Retinal pigment epithelial cell (primary cell): ENCODE measurements at regions not wholly inside any gene's neighbourhood (a gene's known extent, or its start where the extent isn't known, plus 50 kb on each side); places are given as distances from the start of the nearest gene placed in this dataset.

ENCODE experiments used
- DNase-seq: peaks from one replicate; pipeline ENCODE4 v3.0.0-alpha.2; 2010; ENCODE audit warnings: low read depth
- H3K4me3 ChIP-seq: 2 replicates; pipeline ENCODE4 v1.5.1; 2011; ENCODE audit warnings: mild to moderate bottlenecking, low read length, control low read depth, moderate library complexity
- TF ChIP-seq, protein P1 (sequence below): conservative IDR thresholded peaks from 2 replicates; pipeline ENCODE4 v1.5.1; 2011; ENCODE audit warnings: low read depth, low read length, control low read depth, inconsistent platforms

DNA sequence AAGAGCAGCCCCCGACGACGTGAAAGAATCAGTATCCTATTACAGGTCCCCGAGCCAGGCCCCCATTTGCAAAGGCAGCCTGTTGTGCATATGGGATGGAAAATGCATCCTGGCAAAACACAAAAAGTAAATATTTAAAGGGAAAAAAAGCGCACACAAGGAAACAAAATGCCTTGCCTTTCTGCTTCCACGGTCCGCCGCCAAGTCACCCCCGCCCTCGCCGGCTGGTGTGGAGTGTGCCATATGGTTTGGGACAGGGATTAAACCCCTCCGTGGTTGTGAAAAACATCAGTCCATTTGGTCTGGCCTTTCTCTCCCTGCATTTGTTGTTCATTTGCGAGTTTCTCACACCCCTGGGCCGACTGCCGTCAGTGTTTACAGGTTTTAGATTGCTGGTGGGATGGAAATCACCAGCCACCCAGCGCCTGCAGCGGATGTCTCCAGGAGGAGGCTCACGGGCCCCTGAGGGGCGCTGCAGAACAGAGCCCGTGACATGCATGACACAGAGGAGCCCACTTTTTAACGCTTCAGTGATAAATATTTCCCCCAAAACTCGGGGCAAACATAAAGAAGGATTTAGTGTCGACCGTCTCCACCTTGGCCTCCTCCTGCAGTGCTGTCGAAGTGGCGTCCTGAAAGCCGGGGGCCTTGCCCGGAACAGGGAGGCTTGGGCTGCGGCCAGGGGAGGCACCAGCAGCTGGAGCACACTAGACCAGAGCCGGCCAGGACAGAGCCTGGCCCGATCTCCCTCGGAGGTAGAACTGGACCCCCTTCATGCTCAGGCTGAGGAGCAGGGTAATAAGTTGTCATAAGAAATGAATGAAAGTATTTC lies 161.5 kb downstream of the HSD17B3 start:
- no peak overlapping the region for H3K4me3 ChIP-seq
- DNase-seq = no peak
- TF ChIP-seq, protein P1, sequence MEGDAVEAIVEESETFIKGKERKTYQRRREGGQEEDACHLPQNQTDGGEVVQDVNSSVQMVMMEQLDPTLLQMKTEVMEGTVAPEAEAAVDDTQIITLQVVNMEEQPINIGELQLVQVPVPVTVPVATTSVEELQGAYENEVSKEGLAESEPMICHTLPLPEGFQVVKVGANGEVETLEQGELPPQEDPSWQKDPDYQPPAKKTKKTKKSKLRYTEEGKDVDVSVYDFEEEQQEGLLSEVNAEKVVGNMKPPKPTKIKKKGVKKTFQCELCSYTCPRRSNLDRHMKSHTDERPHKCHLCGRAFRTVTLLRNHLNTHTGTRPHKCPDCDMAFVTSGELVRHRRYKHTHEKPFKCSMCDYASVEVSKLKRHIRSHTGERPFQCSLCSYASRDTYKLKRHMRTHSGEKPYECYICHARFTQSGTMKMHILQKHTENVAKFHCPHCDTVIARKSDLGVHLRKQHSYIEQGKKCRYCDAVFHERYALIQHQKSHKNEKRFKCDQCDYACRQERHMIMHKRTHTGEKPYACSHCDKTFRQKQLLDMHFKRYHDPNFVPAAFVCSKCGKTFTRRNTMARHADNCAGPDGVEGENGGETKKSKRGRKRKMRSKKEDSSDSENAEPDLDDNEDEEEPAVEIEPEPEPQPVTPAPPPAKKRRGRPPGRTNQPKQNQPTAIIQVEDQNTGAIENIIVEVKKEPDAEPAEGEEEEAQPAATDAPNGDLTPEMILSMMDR = no peak

DNA sequence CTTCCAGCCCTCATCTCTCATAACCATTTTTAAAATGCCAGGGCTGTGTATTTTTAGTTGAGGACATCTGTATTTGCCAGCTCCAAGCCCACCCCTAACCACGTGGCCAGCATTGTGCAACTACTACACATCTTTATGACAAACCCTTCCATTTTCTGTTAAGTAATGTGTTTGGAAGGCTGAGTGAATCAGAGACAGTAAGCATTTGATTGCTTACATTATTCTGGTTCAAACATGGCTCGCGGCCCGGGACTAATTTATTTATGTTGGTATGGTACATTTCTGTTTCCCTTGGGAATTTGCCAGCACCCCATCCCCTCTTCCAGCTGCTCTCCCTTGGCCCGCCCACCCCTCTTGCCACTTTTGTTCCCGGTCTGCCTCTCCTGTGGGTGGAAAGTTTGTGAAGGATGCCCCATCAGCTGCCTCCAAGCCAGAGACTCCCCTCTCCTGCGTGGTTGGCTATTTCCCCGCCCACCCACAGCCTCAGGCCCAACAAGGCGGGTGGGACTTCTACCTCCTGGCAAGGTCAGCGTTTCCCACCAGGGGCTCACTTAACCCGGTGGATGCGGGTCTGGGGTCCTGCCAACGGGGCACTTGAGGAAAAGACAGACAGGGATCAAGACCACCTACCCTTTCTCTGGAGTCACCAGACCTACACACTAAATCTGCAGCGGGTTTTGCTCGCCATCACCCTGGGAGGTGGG lies 162.2 kb downstream of the HSD17B3 start:
- no peak overlapping the region for H3K4me3 ChIP-seq
- no peak for DNase-seq
- TF ChIP-seq, protein P1 = no peak

DNA sequence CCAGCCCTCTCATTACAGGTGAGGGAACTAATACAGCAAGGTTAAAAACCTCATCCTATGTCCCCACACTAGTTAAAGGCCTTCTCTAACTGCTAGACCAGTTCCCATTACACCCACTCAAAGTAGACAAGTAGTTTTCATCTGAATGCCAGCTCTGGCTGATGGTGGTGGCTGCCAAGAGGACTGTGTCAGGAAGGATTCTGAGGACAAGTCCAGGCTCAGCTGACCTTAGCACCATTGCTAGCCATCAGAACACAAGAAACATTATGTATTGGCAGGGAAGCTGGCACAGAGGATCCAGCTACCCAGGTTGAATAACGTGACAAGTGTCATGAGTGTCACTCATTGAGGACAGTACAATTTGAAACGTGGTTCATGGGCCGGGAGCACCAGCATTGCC lies 163.4 kb downstream of the HSD17B3 start:
- no peak for DNase-seq
- no peak overlapping the region for H3K4me3 ChIP-seq
- TF ChIP-seq, protein P1 = no peak

DNA sequence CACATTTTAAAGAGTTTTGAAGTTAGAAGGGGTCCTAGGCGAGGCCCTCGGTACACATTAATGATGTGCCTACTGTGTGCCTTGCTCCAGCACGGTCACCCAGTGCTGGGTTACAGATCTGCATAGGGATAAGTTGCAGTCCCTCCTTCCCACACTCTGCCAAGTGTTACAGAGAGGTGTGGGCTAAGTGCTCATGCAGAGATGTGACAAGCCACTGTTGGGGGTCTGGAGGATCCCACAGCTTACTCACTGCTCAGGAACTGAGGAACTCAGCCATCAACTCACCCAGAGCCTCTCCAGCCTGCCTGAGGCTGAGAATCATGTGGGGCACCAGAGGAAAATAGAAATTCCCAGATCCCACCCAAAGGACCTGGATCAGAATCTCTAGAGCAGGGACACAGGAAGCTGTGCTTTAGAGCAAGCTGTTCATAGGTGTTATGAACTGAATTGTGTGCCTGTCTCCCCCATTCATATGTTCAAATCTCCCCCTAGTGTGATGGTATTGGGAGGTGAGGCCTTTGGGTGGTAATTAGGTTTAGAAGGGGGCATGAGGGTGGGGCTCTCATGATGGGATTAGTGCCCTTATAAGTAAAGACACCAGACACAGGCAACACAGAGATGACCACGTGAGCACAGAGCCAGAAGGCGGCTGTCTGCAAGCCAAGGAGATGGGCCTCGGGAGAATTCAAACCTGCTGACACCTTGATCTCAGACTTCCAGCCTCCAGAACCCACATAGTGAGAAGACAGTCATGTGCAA lies 164.1 kb downstream of the HSD17B3 start:
- TF ChIP-seq, protein P1 = no peak
- no peak for DNase-seq
- no peak overlapping the region for H3K4me3 ChIP-seq

DNA sequence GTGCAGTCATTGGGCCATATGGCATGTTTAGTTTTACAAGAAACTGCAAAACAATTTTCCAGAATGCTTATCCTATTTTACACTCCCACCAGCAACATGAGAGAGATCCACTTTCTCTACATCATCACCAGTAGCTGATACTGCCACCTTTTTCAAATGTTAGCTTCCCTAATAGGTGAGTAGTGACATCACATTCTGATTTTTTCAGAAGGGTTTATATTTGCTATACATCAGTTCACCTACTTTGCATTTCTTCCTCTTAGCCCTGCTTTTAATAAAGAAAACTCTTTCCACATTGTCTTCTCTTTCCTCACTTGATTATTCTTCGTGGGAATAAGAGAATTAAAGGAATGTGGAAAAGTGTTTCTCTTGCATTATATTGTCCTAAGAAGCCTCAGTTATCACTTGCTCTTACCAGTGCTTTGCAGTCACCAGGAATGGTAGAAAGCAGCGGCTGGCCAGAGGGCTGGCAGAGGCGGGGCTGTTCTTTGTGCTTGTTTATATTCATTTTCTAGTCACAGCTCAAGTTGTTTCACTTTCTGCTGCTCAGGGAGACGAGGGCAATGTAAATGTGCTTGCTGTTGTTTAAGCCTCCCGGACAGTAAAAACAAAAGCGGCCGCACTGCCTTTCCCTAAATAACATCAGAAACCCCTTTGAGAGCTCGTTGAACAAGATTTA lies 164.8 kb downstream of the HSD17B3 start:
- TF ChIP-seq, protein P1 = no peak
- H3K4me3 ChIP-seq = no peak overlapping the region
- DNase-seq = no peak

DNA sequence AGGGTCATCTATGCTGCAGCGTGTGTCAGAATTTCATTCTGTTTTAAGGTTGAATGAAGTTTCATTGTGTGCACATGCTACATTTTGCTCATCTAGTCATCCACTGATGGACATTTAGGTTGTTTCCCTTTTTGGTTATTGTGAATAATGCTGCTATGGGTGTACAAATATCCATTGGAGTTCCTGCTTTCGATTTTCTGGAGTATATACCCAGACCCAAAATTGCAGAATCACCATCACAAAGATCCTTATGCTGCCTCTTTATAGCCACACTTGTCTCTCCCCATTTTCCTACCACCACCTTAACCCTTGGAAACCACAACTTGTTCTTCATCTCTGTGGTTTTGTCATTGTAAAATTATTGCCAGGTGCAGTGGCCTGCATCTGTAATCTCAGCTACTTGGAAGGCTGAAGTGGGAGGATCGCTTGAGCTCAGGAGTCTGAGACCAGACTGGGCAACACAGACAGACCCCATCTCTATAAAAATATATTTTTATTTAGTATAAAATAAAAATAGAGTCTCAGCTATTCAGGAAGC lies 166.2 kb downstream of the HSD17B3 start:
- DNase-seq = no peak
- TF ChIP-seq, protein P1 = no peak
- H3K4me3 ChIP-seq = no peak overlapping the region
